Psoas muscle (tissue), 7 donors: ENCODE measurements at regions not wholly inside any gene's neighbourhood (a gene's known extent, or its start where the extent isn't known, plus 50 kb on each side); places are given as distances from the start of the nearest gene placed in this dataset.

Experiments used
- ATAC-seq, 4 donors: fragments of 200-7000 bp; cut with Tn5 transposase; one replicate each; pipeline ENCODE4 v1.9.1; 2020; ENCODE audit warnings: moderate library complexity in 3 of 4, mild to moderate bottlenecking in 2 of 4
- DNase-seq, 2 donors: peaks; one replicate each; pipeline ENCODE4 v3.0.0-alpha.2; 2020
- H3K27ac ChIP-seq: fragments of 200-600 bp; one replicate; pipeline ENCODE4 v1.8.0; 2022
- H3K27me3 ChIP-seq, 3 donors: fragments of 200-600 bp in 1 of 3; one replicate each; pipeline versions ENCODE4 v1.6.1 to v1.8.0; 2013 to 2022; ENCODE audit warnings: low read length in 2 of 3, mild to moderate bottlenecking in 2 of 3, moderate library complexity in 1 of 3; ENCODE audit not compliant: insufficient read depth in 3 of 3
- H3K36me3 ChIP-seq, 2 donors: fragments of 200-600 bp in 1 of 2; one replicate each; pipeline versions ENCODE4 v1.6.1 to v1.8.0; 2013 to 2022; ENCODE audit warnings: low read depth in 1 of 2, mild to moderate bottlenecking in 1 of 2, moderate library complexity in 1 of 2; ENCODE audit not compliant: insufficient read depth in 1 of 2
- H3K4me1 ChIP-seq: fragments of 200-600 bp; one replicate; pipeline ENCODE4 v1.8.0; 2022
- H3K4me3 ChIP-seq: fragments of 200-600 bp; one replicate; pipeline ENCODE4 v1.8.0; 2022; ENCODE audit warnings: mild to moderate bottlenecking
- H3K9me3 ChIP-seq: fragments of 200-600 bp; one replicate; pipeline ENCODE4 v1.8.0; 2022
- WGBS, 3 donors: extraction: QIAGEN DNeasy Blood & Tissue Kit; methylation state at CpG; one replicate each; pipeline versions ENCODE4 v1.1.6 to v1.1.7; 2013; 5-methylcytosine and 5-hydroxymethylcytosine counted together
- intact Hi-C, 2 donors: fragments of 100-400 bp; cut with DNase I; formaldehyde crosslinking; loops; one replicate each; pipeline versions ENCODE4 v1.11.0 to v1.14.2; 2022
- TF ChIP-seq, protein P1 (sequence below): fragments of 200-600 bp; IDR thresholded peaks from one replicate; pipeline ENCODE4 v1.8.0; 2022; ENCODE audit warnings: antibody characterized with exemption
- donor health status: healthy with polysubstance abuse.
- donor health status: DM: no; HTN: no; CAD: no; lungs with moderate emphysema.
- donor health status: Bipolar disorder and iron deficiency.
- donor health status: healthy.
- donor health status: DM: yes; HTN: yes; CAD: no.
- donor health status: DM: no; HTN: no; CAD: no.
- donor health status: DM: yes; HTN: yes; CAD: no.

DNA sequence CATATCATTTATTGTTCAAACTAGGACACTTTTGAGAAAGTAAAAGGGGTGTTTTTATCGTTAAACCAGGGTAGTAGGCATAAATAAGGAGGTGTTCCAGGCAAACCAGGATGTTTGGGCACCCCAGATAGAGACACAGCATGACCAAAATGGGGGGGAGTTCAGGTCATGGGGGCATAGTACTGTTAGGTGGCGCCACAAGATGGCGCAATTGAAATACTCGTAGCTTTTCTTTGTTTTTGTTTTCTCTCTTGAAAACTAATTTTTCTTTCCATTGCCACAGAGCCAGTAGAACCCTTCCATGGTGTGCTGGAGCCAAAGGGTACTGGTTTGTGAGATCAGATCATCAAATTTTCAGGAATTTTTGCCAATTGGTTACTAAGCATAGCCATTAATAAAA lies 283.4 kb downstream of the BCOR start:
- Histone ChIP-seq H3K4me3 (no peak overlapping the region), H3K4me1 (no peaks in the 10 kb centered on the region), H3K27ac (peak overlapping the region; percentile 27), H3K27me3 (peaks cover 0 to 15% (median 0%) of the 10 kb centered on the region in 3 donors), H3K9me3 (no peaks in the 10 kb centered on the region), H3K36me3 (no peaks in the 10 kb centered on the region)
- intact Hi-C loops = loop anchor here (5.0 to 10.0 kb wide), 4 partner anchors 82 to 360 kb away; no protein-coding TSS in a partner anchor
- 23 to 47% (median 36%) methylated on average over 4 of the region's 4 CpGs for WGBS, 3 donors
- peak in 1 of 2 donors; percentile 44 for DNase-seq
- ATAC-seq = peak; percentile 50 to 70 (median 56)
- TF ChIP-seq, protein P1, sequence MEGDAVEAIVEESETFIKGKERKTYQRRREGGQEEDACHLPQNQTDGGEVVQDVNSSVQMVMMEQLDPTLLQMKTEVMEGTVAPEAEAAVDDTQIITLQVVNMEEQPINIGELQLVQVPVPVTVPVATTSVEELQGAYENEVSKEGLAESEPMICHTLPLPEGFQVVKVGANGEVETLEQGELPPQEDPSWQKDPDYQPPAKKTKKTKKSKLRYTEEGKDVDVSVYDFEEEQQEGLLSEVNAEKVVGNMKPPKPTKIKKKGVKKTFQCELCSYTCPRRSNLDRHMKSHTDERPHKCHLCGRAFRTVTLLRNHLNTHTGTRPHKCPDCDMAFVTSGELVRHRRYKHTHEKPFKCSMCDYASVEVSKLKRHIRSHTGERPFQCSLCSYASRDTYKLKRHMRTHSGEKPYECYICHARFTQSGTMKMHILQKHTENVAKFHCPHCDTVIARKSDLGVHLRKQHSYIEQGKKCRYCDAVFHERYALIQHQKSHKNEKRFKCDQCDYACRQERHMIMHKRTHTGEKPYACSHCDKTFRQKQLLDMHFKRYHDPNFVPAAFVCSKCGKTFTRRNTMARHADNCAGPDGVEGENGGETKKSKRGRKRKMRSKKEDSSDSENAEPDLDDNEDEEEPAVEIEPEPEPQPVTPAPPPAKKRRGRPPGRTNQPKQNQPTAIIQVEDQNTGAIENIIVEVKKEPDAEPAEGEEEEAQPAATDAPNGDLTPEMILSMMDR = peak; percentile 39

DNA sequence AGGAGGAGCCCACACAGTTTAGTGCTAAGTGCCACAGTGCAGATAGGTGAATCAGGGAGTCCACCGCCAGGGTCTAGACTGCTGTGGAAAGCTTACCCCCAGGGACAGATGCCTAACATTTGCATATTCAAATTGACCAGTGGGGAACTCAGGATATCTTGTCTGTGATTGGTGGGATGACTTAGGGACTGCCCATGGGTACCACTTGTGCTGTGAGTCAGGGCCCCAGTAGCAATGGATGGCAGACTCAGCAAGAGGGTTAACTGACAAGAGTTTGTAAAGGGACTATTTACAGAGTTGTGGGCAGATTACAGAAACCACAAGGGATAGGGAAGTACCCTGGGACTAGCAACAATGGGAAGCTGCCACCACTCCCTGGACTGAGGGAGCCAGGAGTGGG lies 282.1 kb downstream of the BCOR start:
- ATAC-seq (no peak), DNase-seq (peak in 1 of 2 donors; percentile 1)
- H3K9me3 ChIP-seq = no peaks in the 10 kb centered on the region
- intact Hi-C loops = loop anchor here (5.0 to 10.0 kb wide), 3 partner anchors 259 to 452 kb away; no protein-coding TSS in a partner anchor
- no peaks in the 10 kb centered on the region for H3K36me3 ChIP-seq
- H3K27me3 ChIP-seq = peaks cover 0 to 22% (median 0%) of the 10 kb centered on the region in 3 donors
- WGBS, 3 donors = 70 to 100% (median 97%) methylated on average over 1 of the region's 1 CpG
- H3K27ac ChIP-seq = no peak overlapping the region
- no peak overlapping the region for H3K4me3 ChIP-seq
- TF ChIP-seq, protein P1 = no peak
- H3K4me1 ChIP-seq = no peaks in the 10 kb centered on the region

DNA sequence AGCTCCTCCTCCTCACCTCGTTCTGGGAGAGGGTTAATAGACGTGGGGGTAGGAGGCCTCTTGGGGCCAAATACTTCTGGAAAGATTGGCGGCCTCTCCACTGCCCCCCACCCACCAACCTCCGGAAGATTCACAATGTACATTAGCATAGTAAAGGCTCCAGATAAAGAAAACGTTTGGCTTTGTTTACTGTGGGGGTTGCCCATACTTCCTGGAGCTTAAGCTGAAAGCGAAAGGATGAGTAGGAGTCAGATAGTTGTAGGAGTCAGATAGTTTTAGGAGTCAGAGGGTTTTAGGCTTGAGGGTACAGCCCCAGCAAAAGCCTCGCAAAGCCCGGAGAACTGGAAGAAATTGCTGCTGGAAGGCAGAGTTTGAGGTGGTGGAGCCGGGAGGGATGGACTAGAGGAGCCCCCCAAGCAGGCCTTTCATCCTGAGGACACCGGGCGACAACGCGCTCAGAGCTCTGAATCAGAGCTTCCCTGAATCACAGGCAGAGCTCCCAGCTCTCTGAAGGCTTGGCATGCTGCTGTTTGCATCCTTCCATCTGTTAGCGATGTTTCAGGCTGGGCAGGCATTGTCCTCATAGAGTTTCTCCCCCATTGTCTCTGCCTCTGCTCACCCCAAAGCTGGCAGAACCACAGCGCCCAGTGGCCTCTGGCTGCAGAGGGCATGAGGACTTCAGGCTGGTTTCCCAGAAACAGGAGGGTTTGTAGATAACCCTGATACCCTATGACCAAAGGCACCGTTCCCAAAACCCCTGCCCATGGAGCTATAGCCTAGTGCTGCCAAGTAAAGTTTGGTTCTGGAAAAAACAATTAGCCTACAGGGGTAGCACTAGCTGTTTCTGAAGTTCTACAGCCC lies 280.7 kb downstream of the BCOR start:
- DNase-seq = peak in 1 of 2 donors; percentile 47
- Histone ChIP-seq H3K36me3 (no peaks in the 10 kb centered on the region), H3K27ac (no peak overlapping the region), H3K27me3 (peaks cover 0 to 35% (median 0%) of the 10 kb centered on the region in 3 donors), H3K4me1 (no peaks in the 10 kb centered on the region), H3K4me3 (no peak overlapping the region), H3K9me3 (no peaks in the 10 kb centered on the region)
- intact Hi-C loops = loop anchor here (5.0 to 10.0 kb wide), 3 partner anchors 258 to 450 kb away; no protein-coding TSS in a partner anchor
- TF ChIP-seq, protein P1 = no peak
- WGBS, 3 donors = 32 to 74% (median 61%) methylated on average over 10 to 16 of the region's 16 CpGs
- no peak for ATAC-seq

DNA sequence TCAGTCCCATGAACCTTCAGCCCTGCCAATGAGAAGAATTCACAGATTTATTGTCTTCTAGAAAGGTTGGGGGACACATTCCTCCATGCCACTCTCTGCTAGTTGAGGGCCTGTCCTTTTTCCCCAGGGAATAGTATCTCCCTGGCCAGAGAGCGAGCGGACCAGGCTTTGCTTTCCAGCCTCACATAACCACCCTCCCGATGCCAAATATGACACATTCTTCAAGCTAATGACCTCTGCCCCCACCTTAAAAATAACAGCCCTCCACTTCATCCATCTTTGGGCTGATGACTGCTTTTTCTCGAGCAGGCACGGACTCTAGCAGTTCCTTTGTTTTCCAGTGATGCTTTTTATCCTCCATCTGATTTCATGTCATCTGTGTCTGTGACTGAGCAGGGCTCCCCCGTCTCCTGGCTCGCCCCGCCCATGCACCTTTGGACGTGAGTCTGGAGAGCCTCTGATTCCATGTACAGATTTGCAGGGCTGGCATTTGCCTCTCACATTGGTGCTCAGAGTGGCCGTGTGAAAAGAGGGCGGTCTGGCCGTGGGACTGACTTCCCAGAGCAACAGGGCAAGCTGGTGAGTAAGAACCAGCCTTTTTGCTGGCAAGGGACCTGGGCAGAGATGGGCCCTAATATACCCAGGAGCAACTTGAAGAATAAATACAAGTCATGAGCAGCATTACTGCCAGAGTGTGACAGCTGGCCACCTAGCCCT lies 279.8 kb downstream of the BCOR start:
- DNase-seq (peak in 1 of 2 donors; percentile 17), ATAC-seq (no peak)
- Histone ChIP-seq H3K36me3 (no peaks in the 10 kb centered on the region), H3K4me3 (no peak overlapping the region), H3K4me1 (no peaks in the 10 kb centered on the region), H3K27me3 (peaks cover 0 to 37% (median 0%) of the 10 kb centered on the region in 3 donors), H3K27ac (no peak overlapping the region), H3K9me3 (no peaks in the 10 kb centered on the region)
- 36 to 86% (median 71%) methylated on average over 12 of the region's 12 CpGs for WGBS, 3 donors
- TF ChIP-seq, protein P1 = no peak
- intact Hi-C loops = loop anchor here (5.0 to 10.0 kb wide), 3 partner anchors 257 to 449 kb away; no protein-coding TSS in a partner anchor
